Neural progenitor cell (in vitro differentiated cells): ENCODE measurements at regions not wholly inside any gene's neighbourhood (a gene's known extent, or its start where the extent isn't known, plus 50 kb on each side); places are given as distances from the start of the nearest gene placed in this dataset.
A peak's percentile ranks its signal among the peaks of the same experiment; 100 is the strongest.
"Not testable (repeated sequence)": the region's sequence is repeated elsewhere in the genome, so short reads cannot be mapped to it uniquely, and the experiment has no call there.

Source experiments
- DNase-seq: peaks from one replicate; pipeline ENCODE4 v3.0.0-alpha.2; 2016; ENCODE audit warnings: low spot score
- H2AFZ ChIP-seq: fragments of 200-600 bp; sonication (generic); replicated peaks from 2 replicates; pipeline ENCODE4 v1.6.1; 2016; ENCODE audit warnings: antibody characterized with exemption
- H3F3A ChIP-seq: fragments of 200-600 bp; sonication (generic); 2 replicates; pipeline ENCODE4 v1.6.1; 2016; ENCODE audit warnings: antibody characterized with exemption, low read depth
- H3K27ac ChIP-seq: fragments of 200-600 bp; sonication (generic); 2 replicates; pipeline ENCODE4 v1.5.1; 2016; ENCODE audit warnings: mild to moderate bottlenecking
- H3K27me3 ChIP-seq: fragments of 200-600 bp; sonication (generic); 2 replicates; pipeline ENCODE4 v1.6.1; 2016; ENCODE audit warnings: mild to moderate bottlenecking, moderate library complexity
- H3K36me3 ChIP-seq: fragments of 200-600 bp; sonication (generic); 2 replicates; pipeline ENCODE4 v1.5.1; 2016
- H3K4me1 ChIP-seq: fragments of 200-600 bp; sonication (generic); 2 replicates; pipeline ENCODE4 v1.6.1; 2016; ENCODE audit warnings: mixed run types
- H3K4me2 ChIP-seq: fragments of 200-600 bp; sonication (generic); 2 replicates; pipeline ENCODE4 v1.6.1; 2016
- H3K4me3 ChIP-seq: fragments of 200-600 bp; sonication (generic); 2 replicates; pipeline ENCODE4 v1.5.1; 2016
- H3K79me2 ChIP-seq: fragments of 200-600 bp; sonication (generic); 2 replicates; pipeline ENCODE4 v1.6.1; 2016; ENCODE audit warnings: low read depth
- H3K9ac ChIP-seq: fragments of 200-600 bp; sonication (generic); 2 replicates; pipeline ENCODE4 v1.6.1; 2016
- H3K9me3 ChIP-seq: fragments of 200-600 bp; sonication (generic); 2 replicates; pipeline ENCODE4 v1.5.1; 2016; ENCODE audit warnings: low read depth
- H4K20me1 ChIP-seq: fragments of 200-600 bp; sonication (generic); 2 replicates; pipeline ENCODE4 v1.6.1; 2016; ENCODE audit warnings: low read depth
- H3K27ac Mint-ChIP-seq: 3 replicates; pipeline ENCODE4 v1.8.0; 2021; ENCODE audit warnings: mixed read lengths
- H3K27me3 Mint-ChIP-seq: 2 replicates; pipeline ENCODE4 v1.8.0; 2022; ENCODE audit warnings: low read depth, mild to moderate bottlenecking, inconsistent platforms, moderate library complexity, mixed read lengths; ENCODE audit not compliant: insufficient read depth
- H3K36me3 Mint-ChIP-seq: 3 replicates; pipeline ENCODE4 v1.8.0; 2021; ENCODE audit warnings: mixed read lengths
- H3K4me1 Mint-ChIP-seq: 3 replicates; pipeline ENCODE4 v1.8.0; 2021; ENCODE audit warnings: mixed read lengths
- H3K4me3 Mint-ChIP-seq: 3 replicates; pipeline ENCODE4 v1.8.0; 2021; ENCODE audit warnings: mild to moderate bottlenecking, moderate library complexity, mixed read lengths
- H3K9me3 Mint-ChIP-seq: 3 replicates; pipeline ENCODE4 v1.8.0; 2020; ENCODE audit warnings: mixed read lengths
- CTCF ChIP-seq: fragments of 200-600 bp; sonication (generic); IDR thresholded peaks from 2 replicates; pipeline ENCODE4 v1.5.1; 2017; ENCODE audit warnings: antibody characterized with exemption, mild to moderate bottlenecking
- EZH2 ChIP-seq: fragments of 200-600 bp; sonication (generic); IDR thresholded peaks from 2 replicates; pipeline ENCODE4 v1.6.1; 2017; ENCODE audit warnings: antibody characterized with exemption, mild to moderate bottlenecking, moderate library complexity
- EZH2phosphoT487 ChIP-seq: fragments of 200-600 bp; sonication (generic); IDR thresholded peaks from 2 replicates; pipeline ENCODE4 v1.6.1; 2017; ENCODE audit warnings: antibody characterized with exemption

- no peak overlapping the region for H3K9ac ChIP-seq
- no peak overlapping the region for H3K27ac ChIP-seq
- no peaks in the 10 kb centered on the region for H3K79me2 ChIP-seq
- H3K36me3 ChIP-seq, result no peaks in the 10 kb centered on the region
- no peak overlapping the region for H3K4me3 ChIP-seq
- Mint-ChIP-seq H3K4me3 (no peak overlapping the region), H3K4me1 (peaks cover 11% of the 10 kb centered on the region), H3K27ac (no peak overlapping the region), H3K36me3 (no peaks in the 10 kb centered on the region), H3K27me3 (no peaks in the 10 kb centered on the region), H3K9me3 (no peaks in the 10 kb centered on the region)
- H4K20me1 ChIP-seq, result no peaks in the 10 kb centered on the region
- H3F3A ChIP-seq, result no peaks in the 10 kb centered on the region
- no peaks in the 10 kb centered on the region for H3K4me1 ChIP-seq
- TF ChIP-seq EZH2phosphoT487, result no peak
- TF ChIP-seq EZH2, result no peak
- no peak for TF ChIP-seq CTCF
- no peak for DNase-seq
- no peak overlapping the region for H3K4me2 ChIP-seq
- no peaks in the 10 kb centered on the region for H3K9me3 ChIP-seq
- H3K27me3 ChIP-seq, result no peaks in the 10 kb centered on the region
- no peak overlapping the region for H2AFZ ChIP-seq
Measured at GRCh38 chr7:94149789-94150545, 145.8 kb upstream of the BET1 start.

DNA sequence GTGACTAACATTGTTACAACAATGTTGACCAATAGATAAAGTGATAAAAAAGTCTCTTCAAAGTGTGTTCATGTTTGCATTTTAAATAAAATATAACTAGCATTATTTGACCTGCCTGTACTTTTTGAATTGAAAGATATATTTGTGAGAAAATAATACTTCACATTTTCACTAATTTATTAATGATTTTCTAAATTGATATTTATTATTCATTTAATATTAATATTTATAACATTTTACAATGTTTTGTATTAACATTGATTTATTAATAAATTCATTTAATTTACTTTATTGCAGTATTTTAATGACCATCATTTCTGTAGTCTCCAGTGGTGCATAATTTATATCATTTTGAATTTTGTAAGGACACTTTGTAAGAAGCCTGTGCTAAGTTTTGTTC, 150.0 kb upstream of the BET1 start:
- no peaks in the 10 kb centered on the region for H3K27me3 Mint-ChIP-seq
- Histone ChIP-seq H3K79me2 (no peaks in the 10 kb centered on the region), H4K20me1 (no peaks in the 10 kb centered on the region), H3F3A (no peaks in the 10 kb centered on the region), H3K27ac (no peak overlapping the region), H3K27me3 (no peaks in the 10 kb centered on the region), H3K4me2 (no peak overlapping the region), H2AFZ (no peak overlapping the region), H3K4me3 (no peak overlapping the region), H3K36me3 (no peaks in the 10 kb centered on the region), H3K9ac (no peak overlapping the region), H3K4me1 (no peaks in the 10 kb centered on the region), H3K9me3 (no peaks in the 10 kb centered on the region)
- no peaks in the 10 kb centered on the region for H3K36me3 Mint-ChIP-seq
- TF ChIP-seq EZH2phosphoT487 (no peak), EZH2 (no peak), CTCF (no peak)
- no peak overlapping the region for H3K27ac Mint-ChIP-seq
- H3K4me1 Mint-ChIP-seq, result peaks cover 3% of the 10 kb centered on the region
- H3K9me3 Mint-ChIP-seq, result no peaks in the 10 kb centered on the region
- no peak for DNase-seq
- H3K4me3 Mint-ChIP-seq, result no peak overlapping the region

- no peak overlapping the region for H3K27ac Mint-ChIP-seq
Measured at GRCh38 chr7:94154858-94155257, 150.7 kb upstream of the BET1 start.

DNA sequence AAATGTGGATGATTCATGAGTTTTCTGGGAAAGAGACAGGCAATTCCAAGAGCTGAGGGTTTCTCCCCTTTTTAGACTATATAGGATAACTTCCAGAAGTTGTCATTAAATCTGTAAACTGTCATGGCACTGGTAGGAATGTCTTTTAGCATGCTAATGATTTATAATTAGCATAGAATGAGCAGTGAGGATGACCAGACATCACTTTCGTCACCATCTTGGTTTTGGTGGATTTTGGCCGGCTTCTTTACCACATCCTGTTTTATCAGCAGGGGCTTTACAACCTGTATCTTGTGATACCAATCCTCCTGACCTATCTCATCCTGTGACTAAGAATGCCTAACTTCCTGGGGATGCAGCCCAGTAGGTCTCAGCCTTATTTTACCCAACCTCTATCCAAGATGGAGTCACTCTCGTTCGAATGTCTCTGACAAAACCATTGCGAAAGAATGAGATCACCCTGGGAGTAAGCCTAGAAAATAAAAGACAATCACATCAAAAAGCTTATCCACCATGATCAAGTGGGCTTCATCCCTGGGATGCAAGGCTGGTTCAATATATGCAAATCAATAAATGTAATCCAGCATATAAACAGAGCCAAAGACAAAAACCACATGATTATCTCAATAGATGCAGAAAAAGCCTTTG, 153.6 kb upstream of the BET1 start:
- not testable (repeated sequence) for H3K4me2 ChIP-seq, H3K27ac Mint-ChIP-seq, H3K4me1 ChIP-seq, DNase-seq, H3K9me3 ChIP-seq, H3K4me3 Mint-ChIP-seq, H3K4me1 Mint-ChIP-seq, H3K79me2 ChIP-seq, H3K27me3 ChIP-seq, H2AFZ ChIP-seq, H3K36me3 Mint-ChIP-seq, H3K27me3 Mint-ChIP-seq, H3K9me3 Mint-ChIP-seq, H4K20me1 ChIP-seq, H3K4me3 ChIP-seq, H3F3A ChIP-seq, H3K36me3 ChIP-seq, H3K27ac ChIP-seq, H3K9ac ChIP-seq

More at GRCh38 chr7:94154858-94155257, 150.7 kb upstream of the BET1 start:
- Histone ChIP-seq H2AFZ (peak overlapping the region; percentile 81), H3K4me1 (no peaks in the 10 kb centered on the region), H4K20me1 (no peaks in the 10 kb centered on the region), H3K9me3 (no peaks in the 10 kb centered on the region), H3K27me3 (no peaks in the 10 kb centered on the region), H3K27ac (no peak overlapping the region), H3K9ac (no peak overlapping the region), H3K4me3 (no peak overlapping the region), H3F3A (no peaks in the 10 kb centered on the region), H3K4me2 (no peak overlapping the region), H3K36me3 (no peaks in the 10 kb centered on the region), H3K79me2 (no peaks in the 10 kb centered on the region)
- TF ChIP-seq EZH2phosphoT487, result no peak
- no peak for TF ChIP-seq EZH2
- TF ChIP-seq CTCF, result no peak
- DNase-seq, result no peak
- Mint-ChIP-seq H3K9me3 (peaks cover 2% of the 10 kb centered on the region), H3K36me3 (no peaks in the 10 kb centered on the region), H3K4me1 (peaks cover 3% of the 10 kb centered on the region), H3K27me3 (no peaks in the 10 kb centered on the region), H3K4me3 (no peak overlapping the region)
